AG04450 (cell line): ENCODE measurements at regions not wholly inside any gene's neighbourhood (a gene's known extent, or its start where the extent isn't known, plus 50 kb on each side); places are given as distances from the start of the nearest gene placed in this dataset.

Experiments used
- CTCF ChIA-PET: fragments of 300-600, 350-600 bp; formaldehyde crosslinking; extraction: SDS; loops from one replicate; lab custom pipeline; 2022; ENCODE audit warnings: antibody characterized with exemption, inconsistent platforms; lab: Charles Lee
- POLR2A ChIA-PET: fragments of 350-600 bp; formaldehyde crosslinking; extraction: SDS; loops from one replicate; lab custom pipeline; 2021; ENCODE audit warnings: antibody characterized with exemption, inconsistent platforms; lab: Yijun Ruan, JAX
- DNase-seq: peaks from one replicate; pipeline ENCODE4 v3.0.0-alpha.2; 2011; ENCODE audit warnings: low read depth, low spot score
- H3K27ac ChIP-seq: one replicate; pipeline ENCODE4 v1.5.1; 2012; ENCODE audit warnings: low read depth, low read length, control low read depth
- H3K27me3 ChIP-seq: one replicate; pipeline ENCODE4 v1.6.0; 2012; ENCODE audit warnings: low read length; ENCODE audit not compliant: control insufficient read depth, insufficient read depth
- H3K4me3 ChIP-seq: 2 replicates; pipeline ENCODE4 v1.5.1; 2011; ENCODE audit warnings: mild to moderate bottlenecking, low read depth, low read length, control low read depth
- H3K9me3 ChIP-seq: 2 replicates; pipeline ENCODE4 v1.5.1; 2012; ENCODE audit warnings: low read length; ENCODE audit not compliant: control insufficient read depth, insufficient read depth
- TF ChIP-seq, protein P1 (sequence below): IDR thresholded peaks from 2 replicates; pipeline ENCODE4 v1.5.1; 2011; ENCODE audit warnings: low read depth, low read length, control low read depth, inconsistent platforms

DNA sequence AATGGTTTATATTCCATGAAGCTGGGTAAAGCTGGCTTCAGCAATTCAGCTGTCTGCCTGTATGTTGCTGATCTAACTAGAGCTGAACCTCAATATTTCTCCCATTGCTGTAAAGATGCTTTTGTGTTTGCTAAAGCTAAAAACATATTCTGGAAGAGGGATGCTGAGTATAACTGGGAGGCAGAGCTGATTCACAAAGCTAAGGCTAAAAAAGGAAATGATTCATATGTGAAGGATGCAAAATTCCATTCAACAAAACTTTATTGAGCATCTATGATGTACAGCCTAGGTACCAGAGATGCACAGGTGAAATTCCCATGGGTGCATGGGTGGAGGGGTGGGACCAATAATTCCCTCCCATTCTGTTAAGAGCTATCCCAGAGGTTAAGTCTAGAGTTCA, 193.9 kb downstream of the KIF18A start:
- ChIA-PET POLR2A (interaction anchor here (0.7 to 2.4 kb wide), 3 partner anchors 12 to 20 kb away, joined by 3 to 7 read pairs (median 3); no protein-coding TSS in a partner anchor), CTCF (no interaction called here)
- no peaks in the 10 kb centered on the region for H3K27me3 ChIP-seq
- TF ChIP-seq, protein P1, sequence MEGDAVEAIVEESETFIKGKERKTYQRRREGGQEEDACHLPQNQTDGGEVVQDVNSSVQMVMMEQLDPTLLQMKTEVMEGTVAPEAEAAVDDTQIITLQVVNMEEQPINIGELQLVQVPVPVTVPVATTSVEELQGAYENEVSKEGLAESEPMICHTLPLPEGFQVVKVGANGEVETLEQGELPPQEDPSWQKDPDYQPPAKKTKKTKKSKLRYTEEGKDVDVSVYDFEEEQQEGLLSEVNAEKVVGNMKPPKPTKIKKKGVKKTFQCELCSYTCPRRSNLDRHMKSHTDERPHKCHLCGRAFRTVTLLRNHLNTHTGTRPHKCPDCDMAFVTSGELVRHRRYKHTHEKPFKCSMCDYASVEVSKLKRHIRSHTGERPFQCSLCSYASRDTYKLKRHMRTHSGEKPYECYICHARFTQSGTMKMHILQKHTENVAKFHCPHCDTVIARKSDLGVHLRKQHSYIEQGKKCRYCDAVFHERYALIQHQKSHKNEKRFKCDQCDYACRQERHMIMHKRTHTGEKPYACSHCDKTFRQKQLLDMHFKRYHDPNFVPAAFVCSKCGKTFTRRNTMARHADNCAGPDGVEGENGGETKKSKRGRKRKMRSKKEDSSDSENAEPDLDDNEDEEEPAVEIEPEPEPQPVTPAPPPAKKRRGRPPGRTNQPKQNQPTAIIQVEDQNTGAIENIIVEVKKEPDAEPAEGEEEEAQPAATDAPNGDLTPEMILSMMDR, result no peak
- no peak overlapping the region for H3K4me3 ChIP-seq
- no peak for DNase-seq
- no peak overlapping the region for H3K27ac ChIP-seq
- H3K9me3 ChIP-seq, result no peaks in the 10 kb centered on the region

DNA sequence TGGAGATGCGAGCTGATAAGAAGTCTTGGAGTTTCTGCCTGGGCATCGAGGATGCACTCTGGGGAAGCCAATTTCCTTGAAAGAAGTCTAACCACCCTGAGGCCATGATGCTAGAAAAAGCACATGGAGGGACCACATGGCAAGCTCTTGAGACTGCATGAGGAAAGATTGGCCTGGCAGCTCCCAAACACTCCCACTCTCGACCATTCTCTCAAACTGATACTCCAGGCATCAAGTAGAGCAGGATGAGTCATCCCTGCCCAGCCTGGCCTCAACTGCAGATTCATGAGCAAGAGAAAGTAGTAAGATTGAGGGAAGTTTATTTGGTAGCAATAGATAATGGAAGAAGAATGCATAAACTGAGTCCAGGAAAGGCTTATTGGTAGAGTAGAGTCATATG, 194.3 kb downstream of the KIF18A start:
- Histone ChIP-seq H3K4me3 (no peak overlapping the region), H3K27ac (no peak overlapping the region), H3K9me3 (no peaks in the 10 kb centered on the region), H3K27me3 (no peaks in the 10 kb centered on the region)
- ChIA-PET CTCF (no interaction called here), POLR2A (interaction anchor here (0.7 to 2.4 kb wide), 3 partner anchors 13 to 20 kb away, joined by 3 to 7 read pairs (median 3); no protein-coding TSS in a partner anchor)
- TF ChIP-seq, protein P1, result no peak
- DNase-seq, result no peak

DNA sequence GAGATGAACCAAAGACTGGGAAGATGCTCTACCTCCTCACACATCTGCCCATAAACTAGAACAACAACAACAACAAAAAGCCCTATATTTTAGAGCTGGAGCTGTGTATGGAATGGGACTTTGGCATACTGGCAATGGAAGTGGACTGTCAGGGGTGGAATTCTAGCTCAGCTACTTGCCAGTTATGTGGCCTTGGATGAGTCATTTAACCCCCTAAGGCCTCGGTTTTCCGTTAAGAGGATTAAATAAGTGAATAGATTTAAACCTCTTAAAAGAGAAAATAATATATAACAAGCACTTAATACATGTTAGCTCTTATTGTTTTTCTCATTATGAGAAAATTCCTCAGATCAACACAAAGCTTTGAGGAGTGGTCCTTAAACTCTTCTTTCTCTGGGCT, 195.0 kb downstream of the KIF18A start:
- no peak for DNase-seq
- TF ChIP-seq, protein P1, result no peak
- ChIA-PET POLR2A (interaction anchor here (2.4 kb wide), 1 partner anchor 21 kb away, joined by 7 read pairs; no protein-coding TSS in a partner anchor), CTCF (interaction anchor here (1.2 kb wide), 1 partner anchor 196 kb away, joined by 3 read pairs; no protein-coding TSS in a partner anchor)
- Histone ChIP-seq H3K27me3 (no peaks in the 10 kb centered on the region), H3K27ac (no peak overlapping the region), H3K9me3 (no peaks in the 10 kb centered on the region), H3K4me3 (no peak overlapping the region)

DNA sequence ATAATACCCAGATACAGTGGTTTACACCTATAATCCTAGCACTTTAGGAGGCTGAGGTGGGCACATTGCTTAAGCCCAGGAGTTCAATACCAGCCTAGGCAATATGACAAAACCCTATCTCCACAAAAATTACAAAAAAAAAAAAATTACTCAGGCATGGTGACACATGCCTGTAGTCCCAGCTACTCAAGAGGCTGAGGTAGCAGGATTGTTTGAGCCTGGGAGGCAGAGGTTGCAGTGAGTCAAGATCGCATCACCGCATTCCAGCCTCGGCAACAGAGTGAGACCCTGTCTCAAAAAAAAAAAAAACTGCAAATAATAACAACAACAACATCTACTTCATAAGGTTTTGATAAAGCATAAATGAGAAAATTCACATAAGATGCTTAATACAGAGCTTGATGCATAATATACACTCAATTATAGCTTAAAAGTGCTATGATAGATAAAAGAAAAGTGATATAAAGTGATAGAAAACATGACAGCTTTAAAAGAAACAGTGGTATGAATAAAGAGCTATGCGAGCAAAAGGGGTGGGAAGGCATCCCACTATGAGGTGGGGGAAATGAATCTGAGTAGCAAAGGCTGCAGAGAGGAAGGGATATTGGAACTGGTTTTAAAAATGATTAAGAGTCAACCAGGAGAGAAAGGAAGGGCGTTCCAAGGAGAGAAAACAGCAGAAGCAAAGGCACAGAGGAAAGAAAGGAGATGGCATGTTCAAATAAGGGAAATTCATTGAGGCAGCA, 197.6 kb downstream of the KIF18A start:
- CTCF ChIA-PET, result no interaction called here
- H3K9me3 ChIP-seq, result no peaks in the 10 kb centered on the region

More for the DNA sequence above, 197.6 kb downstream of the KIF18A start:
- Histone ChIP-seq H3K4me3 (no peak overlapping the region), H3K27me3 (no peaks in the 10 kb centered on the region), H3K27ac (no peak overlapping the region)
- TF ChIP-seq, protein P1, result no peak
- POLR2A ChIA-PET, result interaction anchor here (0.7 kb wide), 1 partner anchor 23 kb away, joined by 4 read pairs; no protein-coding TSS in a partner anchor
- no peak for DNase-seq
